Upper lobe of left lung (tissue), 4 donors: ENCODE measurements at regions not wholly inside any gene's neighbourhood (a gene's known extent, or its start where the extent isn't known, plus 50 kb on each side); places are given as distances from the start of the nearest gene placed in this dataset.

Source experiments
- CTCF ChIP-seq, 6 experiments: fragments of 450-650 bp in 4 of 6; fragments of 200-600 bp in 2 of 6; sonication (generic) in 2 of 6; IDR thresholded peaks; one replicate each; pipeline ENCODE4 v1.5.1; 2016 to 2019; ENCODE audit warnings: antibody characterized with exemption in 6 of 6
- POLR2AphosphoS5 ChIP-seq, 2 donors: sonication (generic); formaldehyde crosslinking; IDR thresholded peaks; one replicate each; pipeline ENCODE4 v1.5.1; 2017; ENCODE audit warnings: antibody characterized with exemption in 2 of 2

DNA sequence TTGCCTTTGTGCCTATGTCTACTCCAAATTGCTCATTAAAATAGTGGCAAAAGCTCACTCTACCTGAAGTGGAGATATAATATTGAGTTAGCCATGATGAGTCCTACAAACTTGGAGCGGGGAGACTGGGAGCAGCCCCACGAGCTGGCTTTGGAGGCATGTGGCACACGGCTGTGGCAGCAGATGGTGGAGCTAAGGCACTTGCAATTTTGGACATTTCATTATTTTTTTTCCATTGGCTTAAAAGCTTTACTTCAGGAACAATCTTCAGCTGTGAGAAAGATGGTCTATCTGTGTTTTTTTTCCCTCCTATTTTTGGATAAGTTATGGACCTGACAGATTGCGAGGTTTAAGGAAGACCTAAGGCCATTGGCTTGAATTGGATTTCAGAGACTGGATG is 578.3 kb downstream of the CMPK2 start:
- TF ChIP-seq POLR2AphosphoS5 (IDR thresholded peaks at IDR 0.05) (no peak), CTCF (IDR thresholded peaks at IDR 0.05) (no peak)
